T-cell (primary cell): ENCODE measurements at regions not wholly inside any gene's neighbourhood (a gene's known extent, or its start where the extent isn't known, plus 50 kb on each side); places are given as distances from the start of the nearest gene placed in this dataset.

Experiments
- ATAC-seq, 4 experiments: fragments of 200-7000 bp in 3 of 4; fragments of 150-1000 bp in 1 of 4; cut with Tn5 transposase; replicated peaks in 1 of 4; 1 replicate in 3 of 4; 2 replicates in 1 of 4; pipeline ENCODE4 v1.10.0; 2021; ENCODE audit warnings: moderate library complexity in 3 of 4, mild to moderate bottlenecking in 2 of 4, moderate number of reproducible peaks in 1 of 4
- CTCF ChIA-PET, 2 donors: fragments of 300-600 bp; sonication (Branson Sonifier 250); formaldehyde crosslinking; loops; one replicate each; lab custom pipeline; 2022; ENCODE audit warnings: antibody characterized with exemption in 2 of 2; lab: Charles Lee
- POLR2A ChIA-PET, 2 donors: fragments of 300-600 bp; sonication (Branson Sonifier 250); formaldehyde crosslinking; loops; one replicate each; lab custom pipeline; 2022; ENCODE audit warnings: antibody characterized with exemption in 2 of 2; lab: Charles Lee
- DNase-seq, 35 experiments: peaks; one replicate each; pipeline versions ENCODE4 v3.0.0 to v3.0.0-alpha.2; 2013 to 2023
- H3K27ac ChIP-seq: one replicate; pipeline ENCODE4 v1.5.1; 2013; ENCODE audit warnings: low read length
- H3K27me3 ChIP-seq, 2 experiments: replicated peaks in 1 of 2; 1 replicate in 1 of 2; 2 replicates in 1 of 2; pipeline versions ENCODE4 v1.6.1 to v1.7.0; 2013; ENCODE audit warnings: low read length in 1 of 2, mixed read lengths in 1 of 2; ENCODE audit not compliant: control insufficient read depth in 2 of 2, insufficient read depth in 2 of 2; ENCODE audit errors: extremely low read depth in 1 of 2
- H3K36me3 ChIP-seq, 2 donors: 1 replicate in 1 of 2; 2 replicates in 1 of 2; pipeline versions ENCODE4 v1.6.1 to v1.7.0; 2013; ENCODE audit warnings: low read length in 1 of 2; ENCODE audit not compliant: control insufficient read depth in 2 of 2, insufficient read depth in 1 of 2; ENCODE audit errors: extremely low read depth in 1 of 2
- H3K4me1 ChIP-seq, 2 experiments: 1 replicate in 1 of 2; 2 replicates in 1 of 2; pipeline versions ENCODE4 v1.6.1 to v1.7.0; 2013; ENCODE audit warnings: low read length in 2 of 2, mixed read lengths in 1 of 2; ENCODE audit not compliant: insufficient read depth in 2 of 2, control insufficient read depth in 1 of 2; ENCODE audit errors: extremely low read depth in 1 of 2
- H3K4me3 ChIP-seq, 2 donors: 1 replicate in 1 of 2; 2 replicates in 1 of 2; pipeline versions ENCODE4 v1.5.1 to v1.7.0; 2013; ENCODE audit warnings: mild to moderate bottlenecking in 2 of 2, low read length in 1 of 2, moderate library complexity in 1 of 2; ENCODE audit not compliant: control insufficient read depth in 1 of 2; ENCODE audit errors: extremely low read depth in 1 of 2
- H3K9me3 ChIP-seq: 2 replicates; pipeline ENCODE4 v1.7.0; 2013
- H3K27ac Mint-ChIP-seq, 2 donors: one replicate each; pipeline ENCODE4 v1.8.0; 2020 to 2021; ENCODE audit warnings: mild to moderate bottlenecking in 2 of 2, mixed read lengths in 2 of 2
- H3K27me3 Mint-ChIP-seq, 2 donors: one replicate each; pipeline ENCODE4 v1.8.0; 2021 to 2022; ENCODE audit warnings: mixed read lengths in 2 of 2
- H3K36me3 Mint-ChIP-seq: one replicate; pipeline ENCODE4 v1.8.0; 2021; ENCODE audit warnings: mixed read lengths
- H3K4me1 Mint-ChIP-seq, 3 donors: one replicate each; pipeline ENCODE4 v1.8.0; 2020 to 2022; ENCODE audit warnings: mixed read lengths in 3 of 3, mild to moderate bottlenecking in 1 of 3
- H3K4me3 Mint-ChIP-seq, 3 donors: one replicate each; pipeline ENCODE4 v1.8.0; 2020 to 2022; ENCODE audit warnings: mild to moderate bottlenecking in 3 of 3, mixed read lengths in 3 of 3, moderate library complexity in 3 of 3
- H3K9me3 Mint-ChIP-seq, 3 donors: one replicate each; pipeline ENCODE4 v1.8.0; 2020 to 2022; ENCODE audit warnings: mixed read lengths in 3 of 3
- WGBS: methylation state at CpG from one replicate; pipeline ENCODE4 v1.1.5; 2013; ENCODE audit warnings: missing lambda C conversion rate; ENCODE audit not compliant: insufficient coverage; 5-methylcytosine and 5-hydroxymethylcytosine counted together

GRCh38 chr16:49179714-49180330 lies 101.8 kb downstream of the CBLN1 start:
- ChIA-PET POLR2A (no interaction called here), CTCF (no interaction called here)
- Histone ChIP-seq H3K27me3 (peaks cover 0 to 4% of the 10 kb centered on the region in 2 experiments), H3K9me3 (no peaks in the 10 kb centered on the region), H3K4me1 (no peaks in the 10 kb centered on the region), H3K36me3 (no peaks in the 10 kb centered on the region), H3K4me3 (no peak overlapping the region), H3K27ac (no peak overlapping the region)
- Mint-ChIP-seq H3K9me3 (no peaks in the 10 kb centered on the region), H3K4me1 (no peaks in the 10 kb centered on the region), H3K27ac (no peak overlapping the region), H3K36me3 (no peaks in the 10 kb centered on the region), H3K27me3 (peaks cover 0 to 8% of the 10 kb centered on the region in 2 donors), H3K4me3 (no peak overlapping the region)
- DNase-seq (no peak), ATAC-seq (no peak)
- 20% methylated on average over 1 of the region's 4 CpGs for WGBS

DNA sequence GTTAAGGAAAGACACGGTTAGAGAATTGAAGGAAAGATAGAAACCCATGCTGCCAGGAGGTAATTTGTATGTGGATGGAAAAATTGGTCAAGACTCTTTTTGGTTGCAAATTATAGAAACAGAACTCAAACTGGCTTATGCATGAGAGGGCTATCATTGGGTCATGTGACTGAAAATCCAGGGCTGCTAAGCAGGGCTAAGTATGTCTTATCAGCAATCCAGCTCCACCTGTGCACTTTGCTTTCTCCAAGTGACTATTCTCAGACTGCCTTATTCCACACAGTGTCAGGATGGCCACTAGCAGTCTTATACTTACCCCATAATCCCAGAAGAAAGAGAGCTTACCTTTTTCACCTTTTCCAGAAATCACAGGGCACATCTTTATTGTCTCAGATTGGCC lies 113.5 kb downstream of the CBLN1 start:
- H3K27me3 Mint-ChIP-seq = no peaks in the 10 kb centered on the region
- H3K27ac Mint-ChIP-seq = no peak overlapping the region
- H3K4me1 Mint-ChIP-seq = no peaks in the 10 kb centered on the region
- ChIA-PET CTCF (no interaction called here), POLR2A (no interaction called here)
- WGBS = 82% methylated on average over 1 of the region's 1 CpG
- no peak overlapping the region for H3K4me3 Mint-ChIP-seq
- Histone ChIP-seq H3K27me3 (no peaks in the 10 kb centered on the region), H3K36me3 (no peaks in the 10 kb centered on the region), H3K4me1 (no peaks in the 10 kb centered on the region), H3K27ac (no peak overlapping the region), H3K9me3 (no peaks in the 10 kb centered on the region), H3K4me3 (no peak overlapping the region)
- no peak for ATAC-seq
- no peaks in the 10 kb centered on the region for H3K36me3 Mint-ChIP-seq
- peaks cover 4 to 15% (median 5%) of the 10 kb centered on the region in 3 donors for H3K9me3 Mint-ChIP-seq
- DNase-seq = no peak

DNA sequence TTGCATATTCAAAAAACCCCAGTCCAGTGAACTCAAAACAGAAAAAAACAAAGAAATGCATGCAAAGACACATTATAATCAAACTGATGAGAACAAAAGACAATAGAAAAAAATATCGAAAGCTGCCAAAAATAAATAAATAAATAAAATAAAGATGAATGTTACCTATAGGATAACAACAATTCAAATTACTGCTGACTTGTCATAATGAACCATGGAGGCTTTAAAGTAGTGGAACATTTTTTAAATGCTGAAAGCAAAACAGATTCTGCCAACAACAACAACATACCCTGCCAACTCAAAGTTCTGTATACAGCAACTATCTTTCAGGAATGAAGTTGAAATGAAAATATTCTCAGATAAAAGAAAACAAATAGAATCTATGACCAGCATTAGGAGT lies 116.6 kb downstream of the CBLN1 start:
- Mint-ChIP-seq H3K4me1 (no peaks in the 10 kb centered on the region), H3K4me3 (no peak overlapping the region), H3K27me3 (no peaks in the 10 kb centered on the region), H3K27ac (no peak overlapping the region), H3K36me3 (no peaks in the 10 kb centered on the region), H3K9me3 (peaks cover 6 to 14% (median 12%) of the 10 kb centered on the region in 3 donors)
- ChIA-PET CTCF (no interaction called here), POLR2A (no interaction called here)
- Histone ChIP-seq H3K4me1 (no peaks in the 10 kb centered on the region), H3K4me3 (no peak overlapping the region), H3K36me3 (no peaks in the 10 kb centered on the region), H3K27me3 (no peaks in the 10 kb centered on the region), H3K9me3 (no peaks in the 10 kb centered on the region), H3K27ac (no peak overlapping the region)
- WGBS = no CpG with 5 or more reads among the region's 1 CpG
- ATAC-seq = no peak
- DNase-seq = no peak

- Histone ChIP-seq H3K27ac (no peak overlapping the region), H3K4me1 (no peaks in the 10 kb centered on the region), H3K27me3 (no peaks in the 10 kb centered on the region), H3K9me3 (no peaks in the 10 kb centered on the region), H3K36me3 (no peaks in the 10 kb centered on the region), H3K4me3 (no peak overlapping the region)
- H3K9me3 Mint-ChIP-seq = peaks cover 16 to 35% (median 17%) of the 10 kb centered on the region in 3 donors
- no peaks in the 10 kb centered on the region for H3K36me3 Mint-ChIP-seq
- ChIA-PET CTCF (no interaction called here), POLR2A (no interaction called here)
- no CpG with 5 or more reads among the region's 2 CpGs for WGBS
- H3K4me3 Mint-ChIP-seq = no peak overlapping the region
- ATAC-seq (no peak), DNase-seq (no peak)
- no peak overlapping the region for H3K27ac Mint-ChIP-seq
- no peaks in the 10 kb centered on the region for H3K27me3 Mint-ChIP-seq
- no peaks in the 10 kb centered on the region for H3K4me1 Mint-ChIP-seq
These were observed 120.4 kb downstream of the CBLN1 start for GRCh38 chr16:49161191-49161590.

DNA sequence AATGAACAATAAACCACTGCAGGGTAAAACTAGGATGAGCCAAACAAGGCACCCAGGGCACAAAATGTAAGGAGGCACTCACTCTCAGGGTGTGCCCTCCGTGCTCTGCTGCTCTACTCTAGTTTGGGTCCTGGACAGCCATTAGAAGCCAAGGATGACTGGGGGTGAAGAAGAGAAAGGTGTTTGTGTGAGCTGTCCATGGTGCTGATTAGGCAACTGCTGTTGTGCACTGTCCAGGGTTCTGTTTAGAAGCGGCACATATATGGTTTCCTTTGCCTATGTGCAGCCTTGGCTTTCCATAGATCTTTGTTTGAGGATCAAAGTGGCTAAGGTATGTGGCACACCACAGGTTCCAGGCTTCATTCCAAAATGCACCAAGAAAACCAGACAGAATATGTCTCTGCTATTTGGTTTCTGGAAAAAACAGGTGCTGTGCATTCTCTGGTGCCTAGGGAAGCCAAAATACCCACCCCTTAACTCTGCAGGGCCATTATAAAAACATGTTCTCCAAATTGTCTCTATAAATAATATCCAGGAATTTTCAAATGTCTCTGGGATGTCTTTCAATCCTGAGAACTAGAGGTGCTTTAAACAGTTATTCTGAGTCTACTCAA lies 123.5 kb downstream of the CBLN1 start:
- H3K27ac ChIP-seq = no peak overlapping the region
- H3K4me1 ChIP-seq = no peaks in the 10 kb centered on the region
- peaks cover 16 to 41% (median 23%) of the 10 kb centered on the region in 3 donors for H3K9me3 Mint-ChIP-seq
- no peaks in the 10 kb centered on the region for H3K4me1 Mint-ChIP-seq
- 56% methylated on average over 1 of the region's 2 CpGs for WGBS
- no peak for ATAC-seq
- H3K36me3 Mint-ChIP-seq = no peaks in the 10 kb centered on the region
- H3K27me3 ChIP-seq = no peaks in the 10 kb centered on the region
- H3K36me3 ChIP-seq = no peaks in the 10 kb centered on the region
- no peak overlapping the region for H3K4me3 ChIP-seq
- CTCF ChIA-PET = interaction anchor here in 1 of 2 donors (0.6 kb wide), 1 partner anchor 51 kb away, joined by 4 read pairs; no protein-coding TSS in a partner anchor
- no peak overlapping the region for H3K27ac Mint-ChIP-seq
- POLR2A ChIA-PET = no interaction called here
- no peaks in the 10 kb centered on the region for H3K9me3 ChIP-seq
- H3K27me3 Mint-ChIP-seq = no peaks in the 10 kb centered on the region
- DNase-seq = peak in 1 of 35 experiments; percentile 17
- H3K4me3 Mint-ChIP-seq = no peak overlapping the region

- Histone ChIP-seq H3K9me3 (no peaks in the 10 kb centered on the region), H3K36me3 (no peaks in the 10 kb centered on the region), H3K4me3 (no peak overlapping the region), H3K4me1 (no peaks in the 10 kb centered on the region), H3K27ac (no peak overlapping the region), H3K27me3 (no peaks in the 10 kb centered on the region)
- POLR2A ChIA-PET = no interaction called here
- no peak for ATAC-seq
- Mint-ChIP-seq H3K27me3 (no peaks in the 10 kb centered on the region), H3K4me3 (no peak overlapping the region), H3K4me1 (no peaks in the 10 kb centered on the region), H3K27ac (no peak overlapping the region), H3K9me3 (peaks cover 15 to 41% (median 17%) of the 10 kb centered on the region in 3 donors), H3K36me3 (no peaks in the 10 kb centered on the region)
- CTCF ChIA-PET = no interaction called here
- WGBS = 73% methylated on average over 2 of the region's 2 CpGs
- no peak for DNase-seq
These were observed 131.3 kb downstream of the CBLN1 start for GRCh38 chr16:49150341-49150740.
